LNCaP clone FGC (cell line): ENCODE measurements at regions not wholly inside any gene's neighbourhood (a gene's known extent, or its start where the extent isn't known, plus 50 kb on each side); places are given as distances from the start of the nearest gene placed in this dataset.

Experiments
- DNase-seq: peaks from one replicate; pipeline ENCODE4 v3.0.0-alpha.2; 2011; ENCODE audit warnings: low read depth
- H3K4me3 ChIP-seq: 2 replicates; pipeline ENCODE4 v1.5.1; 2011; ENCODE audit warnings: mild to moderate bottlenecking, low read depth, low read length, control low read depth
- TF ChIP-seq, protein P1 (sequence below): IDR thresholded peaks from 2 replicates; pipeline ENCODE4 v1.5.1; 2012; ENCODE audit warnings: mild to moderate bottlenecking; ENCODE audit not compliant: control insufficient read depth, insufficient read depth; ENCODE audit errors: extremely low read depth

DNA sequence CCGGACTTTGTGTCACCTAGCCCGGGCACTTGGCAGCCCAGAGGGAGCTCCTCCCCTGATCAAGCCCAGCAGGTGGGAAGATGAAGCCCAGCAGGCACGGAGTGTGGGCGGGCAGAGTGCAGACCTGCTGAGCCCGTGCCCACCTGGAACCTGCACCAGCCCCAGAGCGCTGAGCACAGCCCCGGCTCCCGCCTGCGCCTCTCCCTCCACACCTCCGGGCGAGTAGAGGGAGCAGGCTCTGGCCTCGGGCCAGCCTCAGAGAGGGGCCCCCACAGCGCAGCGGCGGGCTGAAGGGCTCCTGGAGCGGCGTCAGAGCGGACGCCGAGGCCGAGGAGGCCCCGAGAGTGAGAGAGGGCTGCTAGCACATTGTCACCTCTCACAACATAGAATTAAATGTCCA, 257.7 kb downstream of the VGLL3 start:
- TF ChIP-seq, protein P1, sequence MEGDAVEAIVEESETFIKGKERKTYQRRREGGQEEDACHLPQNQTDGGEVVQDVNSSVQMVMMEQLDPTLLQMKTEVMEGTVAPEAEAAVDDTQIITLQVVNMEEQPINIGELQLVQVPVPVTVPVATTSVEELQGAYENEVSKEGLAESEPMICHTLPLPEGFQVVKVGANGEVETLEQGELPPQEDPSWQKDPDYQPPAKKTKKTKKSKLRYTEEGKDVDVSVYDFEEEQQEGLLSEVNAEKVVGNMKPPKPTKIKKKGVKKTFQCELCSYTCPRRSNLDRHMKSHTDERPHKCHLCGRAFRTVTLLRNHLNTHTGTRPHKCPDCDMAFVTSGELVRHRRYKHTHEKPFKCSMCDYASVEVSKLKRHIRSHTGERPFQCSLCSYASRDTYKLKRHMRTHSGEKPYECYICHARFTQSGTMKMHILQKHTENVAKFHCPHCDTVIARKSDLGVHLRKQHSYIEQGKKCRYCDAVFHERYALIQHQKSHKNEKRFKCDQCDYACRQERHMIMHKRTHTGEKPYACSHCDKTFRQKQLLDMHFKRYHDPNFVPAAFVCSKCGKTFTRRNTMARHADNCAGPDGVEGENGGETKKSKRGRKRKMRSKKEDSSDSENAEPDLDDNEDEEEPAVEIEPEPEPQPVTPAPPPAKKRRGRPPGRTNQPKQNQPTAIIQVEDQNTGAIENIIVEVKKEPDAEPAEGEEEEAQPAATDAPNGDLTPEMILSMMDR = no peak
- no peak for DNase-seq
- H3K4me3 ChIP-seq = no peak overlapping the region

DNA sequence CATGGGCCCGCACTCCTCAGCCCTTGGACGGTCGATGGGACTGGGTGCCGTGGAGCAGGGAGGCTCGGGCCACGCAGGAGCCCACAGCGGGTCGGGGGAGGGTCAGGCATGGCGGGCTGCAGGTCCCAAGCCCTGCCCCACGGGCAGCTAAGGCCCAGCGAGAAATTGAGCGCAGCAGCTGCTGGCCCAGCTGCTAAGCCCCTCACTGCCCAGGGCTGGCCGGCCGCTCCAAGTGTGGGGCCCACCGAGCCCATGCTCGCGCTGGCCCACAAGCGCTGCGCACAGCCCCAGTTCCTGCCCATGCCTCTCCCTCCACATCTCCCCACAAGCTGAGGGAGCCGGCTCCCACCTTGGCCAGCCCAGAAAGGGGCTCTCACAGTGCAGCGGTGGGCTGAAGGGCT, 259.4 kb downstream of the VGLL3 start:
- no peak for DNase-seq

DNA sequence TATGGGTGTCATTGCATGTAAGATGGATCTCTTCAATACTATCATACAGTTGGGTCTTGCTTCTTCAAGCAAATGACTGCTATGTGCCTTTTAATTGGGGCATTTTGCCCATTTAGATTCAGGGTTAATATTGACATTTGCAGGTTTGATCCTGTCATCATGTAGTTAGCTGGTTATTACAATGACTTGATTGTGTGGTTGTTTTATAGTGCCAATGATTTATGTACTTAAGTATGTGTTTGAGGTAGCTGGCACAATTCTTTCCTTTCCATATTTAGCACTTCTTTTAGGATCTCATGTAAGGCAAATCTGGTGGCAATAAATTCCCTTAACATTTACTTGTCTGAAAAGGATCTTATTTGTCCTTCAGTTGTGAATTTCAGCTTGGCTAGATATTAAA, 267.5 kb downstream of the VGLL3 start:
- DNase-seq = peak; percentile 37
- no peak overlapping the region for H3K4me3 ChIP-seq
- TF ChIP-seq, protein P1 = no peak

More for the DNA sequence above, 259.4 kb downstream of the VGLL3 start:
- TF ChIP-seq, protein P1 = no peak
- H3K4me3 ChIP-seq = no peak overlapping the region

DNA sequence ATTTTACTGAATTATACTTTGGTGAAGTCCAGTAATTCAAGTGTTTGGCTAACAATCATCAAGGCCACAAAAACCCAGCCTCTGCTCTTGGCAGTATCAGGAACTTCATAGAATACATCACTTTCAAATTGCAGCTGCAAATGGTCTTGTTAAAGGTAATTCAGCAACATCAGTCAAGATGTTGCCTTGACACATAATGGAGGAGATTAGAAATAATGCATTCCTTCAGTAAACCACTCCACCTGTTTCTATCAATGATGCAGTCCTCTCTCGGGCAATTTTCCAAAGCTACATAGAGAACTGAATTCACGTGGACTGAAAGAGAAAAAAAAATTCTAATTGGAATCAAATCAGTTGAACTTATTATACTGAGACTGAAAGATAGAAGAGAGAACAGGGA, 279.3 kb downstream of the VGLL3 start:
- no peak for DNase-seq
- TF ChIP-seq, protein P1 = no peak
- no peak overlapping the region for H3K4me3 ChIP-seq

DNA sequence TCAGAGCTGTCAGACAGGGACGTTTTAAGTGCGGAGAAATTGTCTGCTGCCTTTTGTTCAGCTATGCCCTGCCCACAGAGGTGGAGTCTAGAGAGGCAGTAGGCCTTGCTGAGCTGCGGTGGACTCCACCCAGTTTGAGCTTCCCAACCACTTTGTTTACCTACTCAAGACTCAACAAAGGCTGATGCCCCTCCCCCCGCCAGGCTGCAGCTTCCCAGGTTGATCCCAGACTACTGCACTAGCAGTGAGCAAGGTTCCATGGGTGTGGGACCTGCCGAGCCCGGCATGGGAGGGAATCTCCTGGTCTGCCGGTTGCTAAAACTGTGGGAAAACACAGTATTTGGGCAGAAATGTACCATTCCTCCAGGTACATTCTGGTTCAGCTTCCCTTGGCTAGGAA, 282.1 kb downstream of the VGLL3 start:
- DNase-seq = peak; percentile 8
- H3K4me3 ChIP-seq = no peak overlapping the region
- TF ChIP-seq, protein P1 = no peak

DNA sequence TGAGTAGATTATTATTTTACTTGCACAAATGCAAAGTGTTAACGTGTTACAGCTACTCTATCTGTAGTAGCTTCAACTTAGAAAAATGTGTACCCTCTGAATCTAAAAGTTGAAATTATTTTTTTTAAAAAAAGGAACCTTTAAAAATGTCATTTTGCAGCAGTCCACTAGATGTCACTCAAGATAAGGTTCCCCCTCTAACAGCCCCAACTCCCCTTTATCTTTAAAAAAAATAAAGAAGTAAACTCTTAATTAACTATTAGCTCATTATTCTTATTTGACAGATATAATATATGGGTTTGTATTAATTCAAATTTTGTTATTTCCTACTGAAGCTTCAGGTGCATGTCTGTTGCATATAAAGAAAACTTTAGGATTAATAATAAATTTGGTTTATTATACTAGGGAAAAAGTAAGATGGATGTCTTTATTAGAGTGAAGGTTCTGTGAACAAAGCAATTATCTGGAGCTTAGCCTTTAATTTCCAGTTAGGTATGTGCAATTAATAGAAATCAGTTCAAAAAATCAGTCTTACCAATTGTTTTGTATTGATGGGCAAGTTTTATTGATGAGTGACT, 288.5 kb downstream of the VGLL3 start:
- H3K4me3 ChIP-seq = no peak overlapping the region
- TF ChIP-seq, protein P1 = peak; percentile 35
- no peak for DNase-seq

DNA sequence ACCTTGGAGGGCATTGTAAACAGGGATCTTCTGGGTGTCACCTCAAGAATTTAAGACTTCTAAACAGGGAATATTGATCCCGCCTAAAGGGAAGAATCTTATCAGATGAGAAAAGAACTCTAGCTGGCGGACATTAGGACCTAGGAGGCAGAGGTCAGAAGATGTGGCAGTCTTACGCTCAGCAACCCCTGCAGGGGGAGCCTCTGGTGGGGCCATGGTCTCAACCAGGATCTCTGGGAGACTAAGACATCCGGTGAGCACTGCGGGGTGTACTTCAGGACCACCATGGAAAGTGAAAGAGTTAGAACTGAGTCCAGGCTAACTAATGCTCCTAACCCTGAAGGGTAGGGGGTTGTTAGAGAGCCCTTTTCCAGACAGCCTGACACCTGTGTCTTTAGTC, 295.2 kb downstream of the VGLL3 start:
- TF ChIP-seq, protein P1 = no peak
- no peak for DNase-seq
- no peak overlapping the region for H3K4me3 ChIP-seq
